RKO (cell line): ENCODE measurements at regions not wholly inside any gene's neighbourhood (a gene's known extent, or its start where the extent isn't known, plus 50 kb on each side); places are given as distances from the start of the nearest gene placed in this dataset.
"Not testable (repeated sequence)": the region's sequence is repeated elsewhere in the genome, so short reads cannot be mapped to it uniquely, and the experiment has no call there.

Source experiments
- DNase-seq: peaks from one replicate; pipeline ENCODE4 v3.0.0-alpha.2; 2016; ENCODE audit warnings: low spot score

GRCh38 chr1:149841597-149842238 lies 57.6 kb upstream of the BOLA1 start:
- not testable (repeated sequence) for DNase-seq

DNA sequence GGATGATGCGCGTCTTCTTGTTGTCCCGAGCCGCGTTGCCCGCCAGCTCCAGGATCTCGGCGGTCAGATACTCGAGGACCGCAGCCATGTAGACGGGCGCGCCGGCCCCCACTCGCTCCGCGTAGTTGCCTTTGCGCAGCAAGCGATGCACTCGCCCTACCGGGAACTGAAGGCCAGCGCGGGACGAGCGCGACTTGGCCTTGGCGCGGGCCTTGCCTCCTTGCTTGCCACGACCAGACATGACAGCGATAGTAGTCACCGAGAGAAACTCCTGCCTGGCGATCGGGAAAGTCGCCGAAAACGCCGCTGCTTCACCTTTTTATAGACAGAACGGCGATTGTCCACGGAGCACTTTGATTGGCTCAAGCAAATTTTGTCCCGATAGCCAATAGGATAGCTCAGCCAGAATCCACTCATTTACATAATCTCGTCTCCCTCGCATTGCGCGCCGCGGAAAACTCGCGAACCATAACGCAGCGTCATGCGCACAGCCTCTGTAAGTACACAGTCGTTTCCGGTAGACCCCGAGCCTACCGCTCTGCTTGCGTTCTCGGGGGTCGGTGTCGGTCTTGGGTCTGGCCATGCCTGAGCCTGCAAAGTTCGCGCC lies 56.8 kb upstream of the BOLA1 start:
- not testable (repeated sequence) for DNase-seq

- peak; percentile 48 for DNase-seq
Observed at GRCh38 chr1:149843431-149844041, 55.8 kb upstream of the BOLA1 start.

GRCh38 chr1:149844101-149844500 lies 55.3 kb upstream of the BOLA1 start:
- peak; percentile 95 for DNase-seq

GRCh38 chr1:149844650-149845255 lies 54.6 kb upstream of the BOLA1 start:
- DNase-seq, result peak; percentile 20

DNA sequence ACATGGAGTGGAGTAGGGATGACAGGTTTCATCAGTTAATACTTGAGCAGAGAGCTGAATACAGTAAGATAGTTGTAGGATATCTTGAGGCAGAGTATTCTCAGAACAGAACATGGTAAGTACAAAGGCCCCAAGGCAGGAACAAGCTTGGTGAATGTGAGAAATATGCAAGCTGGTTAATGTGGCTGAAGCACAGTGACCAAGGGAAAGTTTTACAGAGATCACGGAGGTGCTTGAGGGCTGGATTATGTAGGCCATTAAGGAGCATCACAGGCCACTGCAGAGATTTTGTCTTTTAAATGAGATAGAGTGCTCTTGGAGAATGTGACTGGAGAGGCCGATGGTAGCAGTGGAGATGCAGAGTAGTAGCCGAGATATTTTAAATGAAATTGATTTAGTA lies 54.0 kb upstream of the BOLA1 start:
- DNase-seq, result peak; percentile 41

DNA sequence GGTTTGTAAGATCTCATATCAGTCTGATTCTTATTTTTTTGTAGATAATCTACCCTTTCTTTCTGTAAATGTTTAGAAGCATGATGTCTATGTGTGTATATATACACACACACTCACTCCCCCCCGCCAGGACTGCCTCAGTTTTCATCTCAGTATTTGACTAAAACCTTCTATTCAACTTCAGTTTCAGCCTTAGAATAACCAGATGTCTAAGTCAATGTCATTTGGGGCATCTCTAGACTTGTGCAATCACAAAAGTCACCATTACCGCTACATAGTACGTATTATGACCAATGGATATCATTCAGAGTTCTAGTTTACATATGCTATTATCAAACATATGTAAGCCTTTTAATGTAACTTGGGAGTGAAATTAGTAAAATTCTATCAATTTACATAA lies 53.3 kb upstream of the BOLA1 start:
- DNase-seq, result peak; percentile 16

DNA sequence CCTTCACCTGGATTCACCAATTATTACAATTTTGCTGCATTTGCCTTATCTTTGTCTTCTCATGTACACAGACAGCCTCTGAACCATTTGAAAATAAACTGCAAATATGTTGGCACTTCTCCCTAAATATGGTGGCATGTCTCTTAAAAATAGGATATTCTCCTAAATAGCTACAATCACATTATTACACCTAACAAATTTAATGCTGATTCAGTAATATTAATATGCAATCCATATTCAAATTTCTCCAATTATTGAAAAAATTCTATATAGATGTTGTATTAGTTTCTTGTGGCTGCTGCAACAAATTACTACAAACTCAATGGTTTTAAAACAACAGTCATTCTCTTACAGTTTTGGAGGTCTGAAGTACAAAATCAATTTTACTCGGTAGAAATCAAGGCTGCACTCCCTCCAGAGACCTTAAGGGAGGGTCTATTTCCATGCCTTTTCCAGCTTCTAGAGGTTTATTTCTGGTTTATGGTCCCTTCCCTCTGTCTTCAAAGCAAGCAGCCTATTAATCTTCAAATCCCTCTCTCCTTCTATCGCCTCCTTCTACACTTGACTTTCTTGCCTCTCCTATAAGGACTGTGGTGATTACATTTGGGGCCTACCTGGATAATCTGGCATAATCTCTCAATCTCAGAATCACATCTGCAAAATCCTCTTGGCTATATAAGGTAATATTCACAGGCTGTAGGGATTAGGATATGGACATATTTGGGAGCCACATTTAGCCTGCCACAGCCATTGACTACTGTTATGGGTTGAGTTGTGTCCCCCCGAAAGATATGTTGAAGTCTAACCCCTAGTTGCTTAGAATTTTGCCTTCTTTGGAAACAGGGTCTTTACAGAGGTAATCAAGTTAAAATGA lies 52.5 kb upstream of the BOLA1 start:
- DNase-seq, result peak; percentile 10

GRCh38 chr1:149848340-149849110 lies 50.8 kb upstream of the BOLA1 start:
- peak; percentile 68 for DNase-seq

GRCh38 chr1:149849111-149849946 lies 50.0 kb upstream of the BOLA1 start:
- peak; percentile 49 for DNase-seq
